HCT116 (cell line): ENCODE measurements at regions not wholly inside any gene's neighbourhood (a gene's known extent, or its start where the extent isn't known, plus 50 kb on each side); places are given as distances from the start of the nearest gene placed in this dataset.

Source experiments
- CEBPB ChIP-seq: IDR thresholded peaks from 2 replicates; pipeline ENCODE4 v1.6.1; 2012; ENCODE audit warnings: low read depth
- JUND ChIP-seq: IDR thresholded peaks from 2 replicates; pipeline ENCODE4 v1.6.1; 2012
- TF ChIP-seq, protein P1 (sequence below): IDR thresholded peaks from 2 replicates; pipeline ENCODE4 v1.6.1; 2012
- TF ChIP-seq, protein P2 (sequence below), 3 experiments: fragments of 200-600 bp in 1 of 3; sonication (generic) in 1 of 3; IDR thresholded peaks in 2 of 3; conservative IDR thresholded peaks in 1 of 3; 2 replicates each; pipeline ENCODE4 v1.5.1; 2012 to 2017; ENCODE audit warnings: low read depth in 2 of 3, low read length in 2 of 3, antibody characterized with exemption in 1 of 3, borderline replicate concordance in 1 of 3, control low read depth in 1 of 3, mild to moderate bottlenecking in 1 of 3, mixed read lengths in 1 of 3, mixed run types in 1 of 3, moderate library complexity in 1 of 3; ENCODE audit not compliant: insufficient read depth in 1 of 3

GRCh38 chr1:96016219-96016618, 705.4 kb upstream of the PTBP2 start:
- TF ChIP-seq, protein P1, sequence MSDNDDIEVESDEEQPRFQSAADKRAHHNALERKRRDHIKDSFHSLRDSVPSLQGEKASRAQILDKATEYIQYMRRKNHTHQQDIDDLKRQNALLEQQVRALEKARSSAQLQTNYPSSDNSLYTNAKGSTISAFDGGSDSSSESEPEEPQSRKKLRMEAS = no peak
- TF ChIP-seq, protein P2, sequence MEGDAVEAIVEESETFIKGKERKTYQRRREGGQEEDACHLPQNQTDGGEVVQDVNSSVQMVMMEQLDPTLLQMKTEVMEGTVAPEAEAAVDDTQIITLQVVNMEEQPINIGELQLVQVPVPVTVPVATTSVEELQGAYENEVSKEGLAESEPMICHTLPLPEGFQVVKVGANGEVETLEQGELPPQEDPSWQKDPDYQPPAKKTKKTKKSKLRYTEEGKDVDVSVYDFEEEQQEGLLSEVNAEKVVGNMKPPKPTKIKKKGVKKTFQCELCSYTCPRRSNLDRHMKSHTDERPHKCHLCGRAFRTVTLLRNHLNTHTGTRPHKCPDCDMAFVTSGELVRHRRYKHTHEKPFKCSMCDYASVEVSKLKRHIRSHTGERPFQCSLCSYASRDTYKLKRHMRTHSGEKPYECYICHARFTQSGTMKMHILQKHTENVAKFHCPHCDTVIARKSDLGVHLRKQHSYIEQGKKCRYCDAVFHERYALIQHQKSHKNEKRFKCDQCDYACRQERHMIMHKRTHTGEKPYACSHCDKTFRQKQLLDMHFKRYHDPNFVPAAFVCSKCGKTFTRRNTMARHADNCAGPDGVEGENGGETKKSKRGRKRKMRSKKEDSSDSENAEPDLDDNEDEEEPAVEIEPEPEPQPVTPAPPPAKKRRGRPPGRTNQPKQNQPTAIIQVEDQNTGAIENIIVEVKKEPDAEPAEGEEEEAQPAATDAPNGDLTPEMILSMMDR (IDR thresholded peaks at IDR 0.05 in 2 of 3, conservative IDR thresholded peaks at IDR 0.05 in 1 of 3; ENCODE audit: borderline replicate concordance in 1 of 3, insufficient read depth in 1 of 3, low read depth in 2 of 3, low read length in 2 of 3) = no peak
- no peak for TF ChIP-seq CEBPB
- no peak for TF ChIP-seq JUND
